ENCODE measurements at regions not wholly inside any gene's neighbourhood (a gene's known extent, or its start where the extent isn't known, plus 50 kb on each side); places are given as distances from the start of the nearest gene placed in this dataset.
"Not testable (repeated sequence)": the region's sequence is repeated elsewhere in the genome, so short reads cannot be mapped to it uniquely, and the experiment has no call there.

GRCh38 chr13:67946131-67946530 lies 716.0 kb upstream of the PCDH9 start:
- TF ChIP-seq Cebpa-rat (IDR thresholded peaks at IDR 0.05) = no peak
- H4K20me1 ChIP-seq = no peaks in the 10 kb centered on the region

GRCh38 chr13:67943116-67943515 lies 713.0 kb upstream of the PCDH9 start:
- no peaks in the 10 kb centered on the region for H3K27me3 ChIP-seq

More at GRCh38 chr13:67946131-67946530, 716.0 kb upstream of the PCDH9 start:
- H3K9me3 ChIP-seq = no peaks in the 10 kb centered on the region
- H3K27ac ChIP-seq = no peak overlapping the region
- H3K4me2 ChIP-seq = no peak overlapping the region
- no peak overlapping the region for H3K9ac ChIP-seq
- no peaks in the 10 kb centered on the region for H3K27me3 ChIP-seq
- H3K4me1 ChIP-seq = no peaks in the 10 kb centered on the region
- H3K36me3 ChIP-seq = no peaks in the 10 kb centered on the region
- H3K4me3 ChIP-seq = no peak overlapping the region

DNA sequence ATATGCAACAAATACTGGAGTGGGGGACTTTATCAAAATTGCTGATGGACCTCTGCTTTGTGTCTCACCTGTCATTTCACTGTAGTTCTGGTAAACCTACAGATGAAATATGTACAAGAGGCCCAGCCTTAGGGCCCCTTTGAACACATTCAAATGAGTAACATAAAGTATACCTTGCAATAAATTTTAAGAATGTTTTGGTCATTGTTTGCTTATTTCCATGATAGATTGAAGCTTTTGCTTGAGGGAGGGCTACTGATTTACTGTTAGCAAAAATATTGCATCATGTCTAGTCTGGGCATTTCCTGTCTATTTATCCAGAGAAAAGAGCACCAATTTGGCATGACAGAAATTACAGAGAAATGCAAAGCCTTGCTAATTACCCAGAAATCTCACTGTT lies 705.5 kb upstream of the PCDH9 start:
- H3K27me3 ChIP-seq = no peaks in the 10 kb centered on the region
- H3K4me2 ChIP-seq = no peak overlapping the region
- no peak overlapping the region for H3K27ac ChIP-seq
- H3K4me1 ChIP-seq = no peaks in the 10 kb centered on the region
- TF ChIP-seq Cebpa-rat (IDR thresholded peaks at IDR 0.05) = no peak
- H3K4me3 ChIP-seq = no peak overlapping the region
- no peaks in the 10 kb centered on the region for H3K36me3 ChIP-seq
- no peaks in the 10 kb centered on the region for H3K9me3 ChIP-seq
- H3K9ac ChIP-seq = no peak overlapping the region
- H4K20me1 ChIP-seq = no peaks in the 10 kb centered on the region

More at GRCh38 chr13:67943116-67943515, 713.0 kb upstream of the PCDH9 start:
- no peak overlapping the region for H3K4me2 ChIP-seq
- H3K9ac ChIP-seq = no peak overlapping the region
- H3K9me3 ChIP-seq = no peaks in the 10 kb centered on the region
- H3K27ac ChIP-seq = no peak overlapping the region
- TF ChIP-seq Cebpa-rat (IDR thresholded peaks at IDR 0.05) = no peak
- H4K20me1 ChIP-seq = no peaks in the 10 kb centered on the region
- no peaks in the 10 kb centered on the region for H3K4me1 ChIP-seq
- H3K4me3 ChIP-seq = no peak overlapping the region
- no peaks in the 10 kb centered on the region for H3K36me3 ChIP-seq

DNA sequence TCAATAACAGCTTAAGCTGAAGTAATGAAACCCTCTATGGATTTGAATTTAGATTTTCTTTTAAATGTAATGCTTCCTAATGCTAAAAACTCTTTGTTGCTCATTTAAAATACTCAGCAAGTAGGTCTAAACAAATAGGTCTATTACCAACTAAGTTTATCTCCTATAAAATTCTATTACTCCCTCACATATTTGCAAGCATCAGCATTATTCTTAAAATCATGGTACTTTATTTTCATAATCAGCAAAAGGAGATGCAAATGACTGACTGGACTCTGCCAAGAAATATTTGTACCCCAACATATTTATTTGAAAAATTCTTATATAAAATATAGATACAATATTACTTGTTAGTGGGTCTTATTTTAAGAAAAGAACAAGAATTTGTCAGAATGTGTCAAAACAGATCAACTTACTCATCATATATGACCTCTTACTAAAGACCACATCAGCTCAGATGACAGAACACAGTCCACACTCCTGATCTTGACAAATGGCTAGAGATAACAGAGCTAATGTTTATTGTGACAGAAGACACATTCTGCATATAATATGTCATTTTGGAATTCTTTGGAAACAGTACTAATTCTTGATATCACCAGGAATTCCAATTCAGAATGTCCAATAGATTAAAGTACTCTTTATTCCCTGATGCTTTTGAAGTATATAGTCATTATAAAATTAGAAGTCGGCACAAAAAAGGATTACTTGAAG lies 704.6 kb upstream of the PCDH9 start:
- no peak for TF ChIP-seq Cebpa-rat (IDR thresholded peaks at IDR 0.05)
- Histone ChIP-seq H3K27ac (no peak overlapping the region), H3K27me3 (no peaks in the 10 kb centered on the region), H3K4me2 (no peak overlapping the region), H3K4me1 (no peaks in the 10 kb centered on the region), H3K9ac (no peak overlapping the region), H3K36me3 (no peaks in the 10 kb centered on the region), H4K20me1 (no peaks in the 10 kb centered on the region), H3K9me3 (no peaks in the 10 kb centered on the region), H3K4me3 (no peak overlapping the region)

DNA sequence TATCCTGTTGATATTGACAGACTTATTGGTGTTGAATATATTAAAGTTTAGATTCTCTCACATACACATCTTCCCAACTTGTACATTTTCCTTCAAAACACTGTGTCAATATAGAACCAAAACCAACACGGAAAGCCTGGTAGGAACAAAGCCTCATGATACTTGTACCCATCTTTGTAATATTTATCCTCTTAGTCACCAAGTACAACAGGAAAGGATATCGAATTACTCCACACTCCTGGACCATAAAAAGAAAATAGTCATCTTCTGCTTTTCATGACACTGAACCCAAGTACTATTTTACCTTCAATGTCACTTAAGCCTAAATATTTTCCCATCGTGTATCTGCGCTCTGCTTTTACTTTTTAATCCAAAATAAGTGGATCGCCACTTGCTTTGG lies 702.9 kb upstream of the PCDH9 start:
- no peaks in the 10 kb centered on the region for H3K36me3 ChIP-seq
- TF ChIP-seq Cebpa-rat (IDR thresholded peaks at IDR 0.05) = no peak
- no peak overlapping the region for H3K4me3 ChIP-seq
- no peaks in the 10 kb centered on the region for H3K9me3 ChIP-seq
- no peaks in the 10 kb centered on the region for H3K27me3 ChIP-seq
- H3K27ac ChIP-seq = no peak overlapping the region
- no peak overlapping the region for H3K9ac ChIP-seq
- H3K4me1 ChIP-seq = no peaks in the 10 kb centered on the region
- no peak overlapping the region for H3K4me2 ChIP-seq
- H4K20me1 ChIP-seq = no peaks in the 10 kb centered on the region

GRCh38 chr13:67917291-67917987 lies 687.3 kb upstream of the PCDH9 start:
- Histone ChIP-seq H3K9ac (no peak overlapping the region), H3K4me1 (no peaks in the 10 kb centered on the region)
- no peak for TF ChIP-seq Cebpa-rat (IDR thresholded peaks at IDR 0.05)

GRCh38 chr13:67916650-67917049 lies 686.5 kb upstream of the PCDH9 start:
- Histone ChIP-seq H4K20me1 (no peaks in the 10 kb centered on the region), H3K4me2 (no peak overlapping the region), H3K4me3 (no peak overlapping the region), H3K36me3 (no peaks in the 10 kb centered on the region), H3K9ac (no peak overlapping the region), H3K27me3 (no peaks in the 10 kb centered on the region), H3K4me1 (no peaks in the 10 kb centered on the region), H3K27ac (no peak overlapping the region), H3K9me3 (peaks cover 6% of the 10 kb centered on the region; the same call in 1 of the 2 replicates)
- no peak for TF ChIP-seq Cebpa-rat (IDR thresholded peaks at IDR 0.05)

More at GRCh38 chr13:67917291-67917987, 687.3 kb upstream of the PCDH9 start:
- no peak overlapping the region for H3K4me2 ChIP-seq
- H4K20me1 ChIP-seq = no peaks in the 10 kb centered on the region
- H3K27me3 ChIP-seq = no peaks in the 10 kb centered on the region
- no peak overlapping the region for H3K4me3 ChIP-seq
- no peak overlapping the region for H3K27ac ChIP-seq
- H3K36me3 ChIP-seq = no peaks in the 10 kb centered on the region
- peaks cover 6% of the 10 kb centered on the region; the same call in 1 of the 2 replicates for H3K9me3 ChIP-seq

- no peak overlapping the region for H3K4me3 ChIP-seq
- H3K4me1 ChIP-seq = no peaks in the 10 kb centered on the region
- H3K27me3 ChIP-seq = no peaks in the 10 kb centered on the region
- no peaks in the 10 kb centered on the region for H3K36me3 ChIP-seq
- no peaks in the 10 kb centered on the region for H4K20me1 ChIP-seq
- no peak overlapping the region for H3K27ac ChIP-seq
- no peak for TF ChIP-seq Cebpa-rat (IDR thresholded peaks at IDR 0.05)
- H3K9ac ChIP-seq = no peak overlapping the region
- H3K9me3 ChIP-seq = peaks cover 6% of the 10 kb centered on the region; the same call in 1 of the 2 replicates
- H3K4me2 ChIP-seq = no peak overlapping the region
These were observed 684.4 kb upstream of the PCDH9 start for GRCh38 chr13:67914535-67914934.

DNA sequence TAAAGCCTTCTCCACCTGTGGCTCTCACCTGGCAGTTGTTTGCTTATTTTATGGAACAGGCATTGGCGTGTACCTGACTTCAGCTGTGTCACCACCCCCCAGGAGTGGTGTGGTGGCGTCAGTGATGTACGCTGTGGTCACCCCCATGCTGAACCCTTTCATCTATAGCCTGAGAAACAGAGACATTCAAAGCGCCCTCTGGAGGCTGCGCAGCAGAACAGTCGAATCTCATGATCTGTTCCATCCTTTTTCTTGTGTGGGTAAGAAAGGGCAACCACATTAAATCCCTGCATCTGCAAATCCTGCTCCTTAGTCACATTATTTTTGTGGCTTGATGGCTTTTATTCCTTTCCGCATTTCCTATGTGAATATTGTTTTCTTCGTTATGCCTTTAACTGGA lies 672.8 kb upstream of the PCDH9 start:
- H3K27me3 ChIP-seq, H3K4me1 ChIP-seq, H3K36me3 ChIP-seq, H3K9ac ChIP-seq, H3K27ac ChIP-seq, H4K20me1 ChIP-seq, H3K4me2 ChIP-seq, H3K9me3 ChIP-seq, H3K4me3 ChIP-seq: not testable (repeated sequence)

DNA sequence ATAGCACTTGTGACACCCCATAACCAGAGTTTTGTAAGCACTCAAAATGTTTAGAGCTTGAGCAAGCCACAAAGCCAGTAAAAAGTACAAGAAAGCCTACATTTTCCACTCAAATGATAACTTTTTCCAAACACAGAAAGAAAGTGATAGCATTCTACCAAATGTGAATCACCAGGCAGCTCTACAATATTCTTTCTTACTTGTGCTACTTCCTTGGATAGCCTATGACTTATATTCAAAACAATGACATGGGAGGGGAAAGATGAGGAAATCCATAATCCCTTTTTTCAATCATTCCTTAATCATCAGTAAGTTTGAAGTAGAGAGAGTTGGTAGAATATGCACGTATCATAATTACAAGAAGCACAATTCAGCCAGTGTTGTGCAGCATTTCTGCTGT lies 650.8 kb upstream of the PCDH9 start:
- no peak overlapping the region for H3K4me3 ChIP-seq
- H3K27ac ChIP-seq = no peak overlapping the region
- H3K9ac ChIP-seq = no peak overlapping the region
- no peaks in the 10 kb centered on the region for H3K36me3 ChIP-seq
- no peaks in the 10 kb centered on the region for H3K4me1 ChIP-seq
- no peaks in the 10 kb centered on the region for H3K27me3 ChIP-seq
- no peak for TF ChIP-seq Cebpa-rat (IDR thresholded peaks at IDR 0.05)
- H4K20me1 ChIP-seq = no peaks in the 10 kb centered on the region
- H3K9me3 ChIP-seq = 0 out of 2 replicates have a peak, but pooled peaks cover 8% of the 10 kb centered on the region
- H3K4me2 ChIP-seq = no peak overlapping the region
